ENCODE measurements at regions not wholly inside any gene's neighbourhood (a gene's known extent, or its start where the extent isn't known, plus 50 kb on each side); places are given as distances from the start of the nearest gene placed in this dataset.

DNA sequence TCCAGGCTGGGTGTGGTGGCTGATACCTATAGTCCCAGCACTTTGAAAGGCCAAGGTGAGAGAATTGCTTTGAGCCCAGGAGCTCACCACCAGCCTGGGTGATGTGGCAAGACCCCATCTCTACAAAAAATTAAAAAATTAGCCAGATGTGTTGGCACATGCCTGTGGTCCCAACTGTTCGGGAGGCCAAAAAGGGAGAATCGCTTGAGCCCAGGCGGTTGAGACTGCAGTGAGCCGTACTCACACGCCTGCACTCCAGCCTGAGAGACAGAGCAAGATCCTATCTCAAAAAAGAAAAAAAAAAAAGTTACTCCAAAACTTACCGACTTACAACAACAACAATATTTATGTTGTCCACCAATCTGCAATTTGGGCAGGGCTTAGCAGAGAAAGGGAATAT lies 178.0 kb upstream of the FN1 start:
- Histone ChIP-seq H3K27ac (ENCODE audit: poor library complexity, severe bottlenecking) (no peak overlapping the region), H3K36me3 (ENCODE audit: low read depth) (no peaks in the 10 kb centered on the region), H3K4me3 (ENCODE audit: severe bottlenecking) (no peak overlapping the region), H3K27me3 (ENCODE audit: insufficient read depth, poor library complexity, severe bottlenecking) (no peaks in the 10 kb centered on the region), H3K4me1 (ENCODE audit: insufficient read depth, poor library complexity, severe bottlenecking) (peaks cover 13% of the 10 kb centered on the region), H3K9me3 (ENCODE audit: severe bottlenecking) (no peaks in the 10 kb centered on the region)
- DNase-seq (ENCODE audit: low spot score) (no peak), ATAC-seq (ENCODE audit: low read depth) (no peak)
- TF ChIP-seq, protein P1, sequence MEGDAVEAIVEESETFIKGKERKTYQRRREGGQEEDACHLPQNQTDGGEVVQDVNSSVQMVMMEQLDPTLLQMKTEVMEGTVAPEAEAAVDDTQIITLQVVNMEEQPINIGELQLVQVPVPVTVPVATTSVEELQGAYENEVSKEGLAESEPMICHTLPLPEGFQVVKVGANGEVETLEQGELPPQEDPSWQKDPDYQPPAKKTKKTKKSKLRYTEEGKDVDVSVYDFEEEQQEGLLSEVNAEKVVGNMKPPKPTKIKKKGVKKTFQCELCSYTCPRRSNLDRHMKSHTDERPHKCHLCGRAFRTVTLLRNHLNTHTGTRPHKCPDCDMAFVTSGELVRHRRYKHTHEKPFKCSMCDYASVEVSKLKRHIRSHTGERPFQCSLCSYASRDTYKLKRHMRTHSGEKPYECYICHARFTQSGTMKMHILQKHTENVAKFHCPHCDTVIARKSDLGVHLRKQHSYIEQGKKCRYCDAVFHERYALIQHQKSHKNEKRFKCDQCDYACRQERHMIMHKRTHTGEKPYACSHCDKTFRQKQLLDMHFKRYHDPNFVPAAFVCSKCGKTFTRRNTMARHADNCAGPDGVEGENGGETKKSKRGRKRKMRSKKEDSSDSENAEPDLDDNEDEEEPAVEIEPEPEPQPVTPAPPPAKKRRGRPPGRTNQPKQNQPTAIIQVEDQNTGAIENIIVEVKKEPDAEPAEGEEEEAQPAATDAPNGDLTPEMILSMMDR (IDR thresholded peaks at IDR 0.05; ENCODE audit: poor library complexity, severe bottlenecking) = no peak

GRCh38 chr2:215613280-215613679 lies 177.4 kb upstream of the FN1 start:
- H3K27ac ChIP-seq (ENCODE audit: poor library complexity, severe bottlenecking) = no peak overlapping the region
- no peaks in the 10 kb centered on the region for H3K36me3 ChIP-seq (ENCODE audit: low read depth)
- TF ChIP-seq, protein P1 (IDR thresholded peaks at IDR 0.05; ENCODE audit: poor library complexity, severe bottlenecking) = no peak
- ATAC-seq (ENCODE audit: low read depth) (no peak), DNase-seq (ENCODE audit: low spot score) (no peak)
- peaks cover 6% of the 10 kb centered on the region for H3K4me1 ChIP-seq (ENCODE audit: insufficient read depth, poor library complexity, severe bottlenecking)
- no peak overlapping the region for H3K4me3 ChIP-seq (ENCODE audit: severe bottlenecking)
- H3K9me3 ChIP-seq (ENCODE audit: severe bottlenecking) = no peaks in the 10 kb centered on the region
- no peaks in the 10 kb centered on the region for H3K27me3 ChIP-seq (ENCODE audit: insufficient read depth, poor library complexity, severe bottlenecking)

DNA sequence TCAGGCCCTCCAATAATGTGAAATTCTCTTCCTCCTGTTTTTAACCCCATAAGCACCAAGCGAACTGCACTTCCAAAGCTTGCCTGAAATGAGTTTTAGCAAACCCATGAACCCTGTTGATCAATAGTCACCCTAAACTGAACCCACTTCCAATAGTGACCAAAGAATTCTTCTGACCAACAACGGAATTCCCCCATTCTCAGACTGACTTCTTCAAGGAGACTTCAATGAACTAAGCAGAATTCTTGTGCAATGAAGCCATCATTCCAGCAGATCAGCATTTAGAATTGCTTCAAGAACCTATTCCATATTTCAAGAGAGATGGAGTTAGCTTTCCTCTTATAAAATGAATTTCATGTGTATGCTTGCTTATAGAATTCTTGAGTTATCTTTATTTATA lies 176.9 kb upstream of the FN1 start:
- ATAC-seq (ENCODE audit: low read depth) = no peak
- TF ChIP-seq, protein P1 (IDR thresholded peaks at IDR 0.05; ENCODE audit: poor library complexity, severe bottlenecking) = no peak
- H3K9me3 ChIP-seq (ENCODE audit: severe bottlenecking) = no peaks in the 10 kb centered on the region
- peaks cover 6% of the 10 kb centered on the region for H3K4me1 ChIP-seq (ENCODE audit: insufficient read depth, poor library complexity, severe bottlenecking)
- DNase-seq (ENCODE audit: low spot score) = no peak
- no peaks in the 10 kb centered on the region for H3K36me3 ChIP-seq (ENCODE audit: low read depth)
- no peak overlapping the region for H3K27ac ChIP-seq (ENCODE audit: poor library complexity, severe bottlenecking)
- no peak overlapping the region for H3K4me3 ChIP-seq (ENCODE audit: severe bottlenecking)
- no peaks in the 10 kb centered on the region for H3K27me3 ChIP-seq (ENCODE audit: insufficient read depth, poor library complexity, severe bottlenecking)

DNA sequence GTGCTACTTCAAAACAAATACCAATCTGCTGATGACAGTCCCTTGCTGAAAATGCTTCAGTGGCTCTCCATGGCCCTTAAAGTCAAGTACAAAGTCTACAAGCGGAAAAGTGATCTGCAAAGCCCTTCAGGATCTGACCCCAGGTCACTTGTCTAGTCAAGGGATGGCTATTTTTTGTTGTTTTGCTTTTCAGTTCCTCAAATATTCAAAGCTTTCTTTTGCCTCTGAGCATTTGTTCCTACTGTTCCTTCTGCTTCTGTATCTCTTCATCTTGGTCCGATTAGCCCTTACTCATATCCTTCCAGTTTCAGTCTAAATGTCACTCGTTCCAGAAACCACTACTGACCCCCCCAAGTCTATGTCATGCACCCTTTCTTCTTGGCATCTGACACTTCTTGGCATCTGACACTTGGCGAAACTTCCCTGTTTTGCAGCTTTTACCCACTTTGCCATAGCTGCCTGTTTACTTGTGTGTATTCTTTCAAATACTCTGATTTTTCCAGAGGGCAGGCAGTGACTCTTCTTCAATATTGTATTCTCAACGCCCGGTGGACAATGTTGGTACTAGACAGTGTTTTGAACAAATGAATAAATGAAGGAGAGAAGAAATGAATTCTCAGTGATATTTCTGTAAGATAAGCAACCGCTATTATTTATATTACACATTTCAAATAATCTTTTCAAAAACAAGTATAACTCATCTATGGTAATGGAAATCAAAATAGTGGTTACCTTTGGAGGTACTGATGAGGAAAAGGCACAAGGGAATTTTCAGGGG lies 175.9 kb upstream of the FN1 start:
- Histone ChIP-seq H3K27ac (ENCODE audit: poor library complexity, severe bottlenecking) (no peak overlapping the region), H3K36me3 (ENCODE audit: low read depth) (no peaks in the 10 kb centered on the region), H3K27me3 (ENCODE audit: insufficient read depth, poor library complexity, severe bottlenecking) (no peaks in the 10 kb centered on the region), H3K9me3 (ENCODE audit: severe bottlenecking) (no peaks in the 10 kb centered on the region), H3K4me3 (ENCODE audit: severe bottlenecking) (no peak overlapping the region), H3K4me1 (ENCODE audit: insufficient read depth, poor library complexity, severe bottlenecking) (peaks cover 6% of the 10 kb centered on the region)
- ATAC-seq (ENCODE audit: low read depth) (no peak), DNase-seq (ENCODE audit: low spot score) (no peak)
- TF ChIP-seq, protein P1 (IDR thresholded peaks at IDR 0.05; ENCODE audit: poor library complexity, severe bottlenecking) = no peak

All from RWPE2 (cell line).